DMS53 treated with DMSO at 0.1 percent for 48 hours (cell line): ENCODE measurements at regions not wholly inside any gene's neighbourhood (a gene's known extent, or its start where the extent isn't known, plus 50 kb on each side); places are given as distances from the start of the nearest gene placed in this dataset.
"Not testable (repeated sequence)": the region's sequence is repeated elsewhere in the genome, so short reads cannot be mapped to it uniquely, and the experiment has no call there.

Source experiments
- DNase-seq: peaks from one replicate; lab custom pipeline; 2025; ENCODE audit not compliant: unreplicated experiment; lab: John Stamatoyannopoulos, UW

- no peak for DNase-seq
Observed at GRCh38 chr20:51306081-51306480, 236.4 kb downstream of the NFATC2 start.

GRCh38 chr20:51305316-51306052 lies 237.0 kb downstream of the NFATC2 start:
- no peak for DNase-seq

- no peak for DNase-seq
Observed at GRCh38 chr20:51303731-51304670, 238.5 kb downstream of the NFATC2 start.

- no peak for DNase-seq
Observed at GRCh38 chr20:51301026-51301425, 241.5 kb downstream of the NFATC2 start.

- DNase-seq = no peak
Observed at GRCh38 chr20:51300104-51300503, 242.4 kb downstream of the NFATC2 start.

- no peak for DNase-seq
Observed at GRCh38 chr20:51299413-51299812, 243.1 kb downstream of the NFATC2 start.

GRCh38 chr20:51298141-51298749 lies 244.3 kb downstream of the NFATC2 start:
- DNase-seq = no peak

- no peak for DNase-seq
Observed at GRCh38 chr20:51287628-51288413, 254.7 kb downstream of the NFATC2 start.

- DNase-seq = no peak
Observed at GRCh38 chr20:51286758-51287157, 255.8 kb downstream of the NFATC2 start.

- no peak for DNase-seq
Observed at GRCh38 chr20:51285684-51286083, 256.8 kb downstream of the NFATC2 start.

GRCh38 chr20:51284871-51285270 lies 257.6 kb downstream of the NFATC2 start:
- DNase-seq = no peak

GRCh38 chr20:51284176-51284575 lies 258.3 kb downstream of the NFATC2 start:
- no peak for DNase-seq

- no peak for DNase-seq
Observed at GRCh38 chr20:51281521-51281920, 258.6 kb upstream of the KCNG1 start.

GRCh38 chr20:51280047-51280446 lies 257.1 kb upstream of the KCNG1 start:
- DNase-seq = no peak

GRCh38 chr20:51277961-51278360 lies 255.1 kb upstream of the KCNG1 start:
- DNase-seq = no peak

GRCh38 chr20:51276296-51276695 lies 253.4 kb upstream of the KCNG1 start:
- no peak for DNase-seq

GRCh38 chr20:51275826-51276225 lies 252.9 kb upstream of the KCNG1 start:
- no peak for DNase-seq

- DNase-seq = no peak
Observed at GRCh38 chr20:51275181-51275580, 252.3 kb upstream of the KCNG1 start.

- no peak for DNase-seq
Observed at GRCh38 chr20:51272401-51272800, 249.5 kb upstream of the KCNG1 start.

GRCh38 chr20:51271931-51272330 lies 249.0 kb upstream of the KCNG1 start:
- no peak for DNase-seq

GRCh38 chr20:51271289-51271688 lies 248.4 kb upstream of the KCNG1 start:
- not testable (repeated sequence) for DNase-seq
